ENCODE measurements at regions not wholly inside any gene's neighbourhood (a gene's known extent, or its start where the extent isn't known, plus 50 kb on each side); places are given as distances from the start of the nearest gene placed in this dataset.
"Not testable (repeated sequence)": the region's sequence is repeated elsewhere in the genome, so short reads cannot be mapped to it uniquely, and the experiment has no call there.

GRCh38 chr2:236825989-236826510 lies 256.4 kb downstream of the ACKR3 start:
- intact Hi-C loops (cut with DNase I), result no loop called here
- DNase-seq (ENCODE audit: missing footprints), result no peak
- no peak for ATAC-seq

GRCh38 chr2:236826606-236827156 lies 257.1 kb downstream of the ACKR3 start:
- intact Hi-C loops (cut with DNase I), result no loop called here
- DNase-seq (ENCODE audit: missing footprints), result no peak
- no peak for ATAC-seq

GRCh38 chr2:236827997-236828396 lies 257.7 kb upstream of the COPS8 start:
- intact Hi-C loops (cut with DNase I), result no loop called here
- DNase-seq (ENCODE audit: missing footprints) (no peak), ATAC-seq (no peak)

- intact Hi-C loops (cut with DNase I), result no loop called here
These were observed 256.9 kb upstream of the COPS8 start for GRCh38 chr2:236828820-236829219.

GRCh38 chr2:236830926-236831325 lies 254.8 kb upstream of the COPS8 start:
- ATAC-seq, result no peak

More at GRCh38 chr2:236828820-236829219, 256.9 kb upstream of the COPS8 start:
- DNase-seq (ENCODE audit: missing footprints) (no peak), ATAC-seq (no peak)

GRCh38 chr2:236831698-236832097 lies 254.0 kb upstream of the COPS8 start:
- no peak for ATAC-seq
- no peak for DNase-seq (ENCODE audit: missing footprints)
- intact Hi-C loops (cut with DNase I), result no loop called here

More at GRCh38 chr2:236830926-236831325, 254.8 kb upstream of the COPS8 start:
- intact Hi-C loops (cut with DNase I), result no loop called here
- no peak for DNase-seq (ENCODE audit: missing footprints)

GRCh38 chr2:236833501-236834073 lies 252.1 kb upstream of the COPS8 start:
- DNase-seq (ENCODE audit: missing footprints) (no peak), ATAC-seq (no peak)
- intact Hi-C loops (cut with DNase I), result no loop called here

GRCh38 chr2:236834284-236834683 lies 251.4 kb upstream of the COPS8 start:
- no peak for DNase-seq (ENCODE audit: missing footprints)
- intact Hi-C loops (cut with DNase I), result no loop called here
- no peak for ATAC-seq

GRCh38 chr2:236835307-236836024 lies 250.2 kb upstream of the COPS8 start:
- intact Hi-C loops (cut with DNase I), result no loop called here
- DNase-seq (ENCODE audit: missing footprints), result no peak
- no peak for ATAC-seq

- intact Hi-C loops (cut with DNase I); ATAC-seq; DNase-seq (ENCODE audit: missing footprints): not testable (repeated sequence)
These were observed 249.7 kb upstream of the COPS8 start for GRCh38 chr2:236836028-236836427.

GRCh38 chr2:236840215-236840614 lies 245.5 kb upstream of the COPS8 start:
- intact Hi-C loops (cut with DNase I), result no loop called here
- DNase-seq (ENCODE audit: missing footprints) (no peak), ATAC-seq (no peak)

- intact Hi-C loops (cut with DNase I), result no loop called here
- no peak for ATAC-seq
- no peak for DNase-seq (ENCODE audit: missing footprints)
These were observed 244.8 kb upstream of the COPS8 start for GRCh38 chr2:236840857-236841256.

- DNase-seq (ENCODE audit: missing footprints), result no peak
- ATAC-seq, result no peak
- intact Hi-C loops (cut with DNase I), result no loop called here
These were observed 244.3 kb upstream of the COPS8 start for GRCh38 chr2:236841389-236841788.

- ATAC-seq (no peak), DNase-seq (ENCODE audit: missing footprints) (no peak)
- intact Hi-C loops (cut with DNase I), result no loop called here
These were observed 242.3 kb upstream of the COPS8 start for GRCh38 chr2:236843161-236843968.

GRCh38 chr2:236844711-236845110 lies 241.0 kb upstream of the COPS8 start:
- intact Hi-C loops (cut with DNase I), result no loop called here
- no peak for ATAC-seq

GRCh38 chr2:236847023-236847422 lies 238.7 kb upstream of the COPS8 start:
- ATAC-seq (no peak), DNase-seq (ENCODE audit: missing footprints) (no peak)
- intact Hi-C loops (cut with DNase I), result no loop called here

More at GRCh38 chr2:236844711-236845110, 241.0 kb upstream of the COPS8 start:
- no peak for DNase-seq (ENCODE audit: missing footprints)

GRCh38 chr2:236847538-236848263 lies 238.0 kb upstream of the COPS8 start:
- no peak for ATAC-seq
- DNase-seq (ENCODE audit: missing footprints), result no peak

GRCh38 chr2:236848501-236848900 lies 237.2 kb upstream of the COPS8 start:
- no peak for DNase-seq (ENCODE audit: missing footprints)
- ATAC-seq, result no peak
- intact Hi-C loops (cut with DNase I), result no loop called here

More at GRCh38 chr2:236847538-236848263, 238.0 kb upstream of the COPS8 start:
- intact Hi-C loops (cut with DNase I), result no loop called here

- ATAC-seq (no peak), DNase-seq (ENCODE audit: missing footprints) (no peak)
- intact Hi-C loops (cut with DNase I), result no loop called here
These were observed 236.2 kb upstream of the COPS8 start for GRCh38 chr2:236849508-236849907.

All from Right ventricle myocardium inferior (tissue), 1 donor.